ENCODE measurements at regions not wholly inside any gene's neighbourhood (a gene's known extent, or its start where the extent isn't known, plus 50 kb on each side); places are given as distances from the start of the nearest gene placed in this dataset.

- DNase-seq, result no peak
Observed at GRCh38 chr5:125346316-125346715, 599.9 kb upstream of the ZNF608 start.

GRCh38 chr5:125348221-125348692, 601.8 kb upstream of the ZNF608 start:
- no peak for DNase-seq

GRCh38 chr5:125348936-125349831, 602.7 kb upstream of the ZNF608 start:
- DNase-seq, result no peak

- DNase-seq, result no peak
Observed at GRCh38 chr5:125357660-125358059, 611.2 kb upstream of the ZNF608 start.

GRCh38 chr5:125365747-125366146, 619.3 kb upstream of the ZNF608 start:
- DNase-seq, result no peak

- DNase-seq, result no peak
Observed at GRCh38 chr5:125367702-125368101, 621.3 kb upstream of the ZNF608 start.

DNA sequence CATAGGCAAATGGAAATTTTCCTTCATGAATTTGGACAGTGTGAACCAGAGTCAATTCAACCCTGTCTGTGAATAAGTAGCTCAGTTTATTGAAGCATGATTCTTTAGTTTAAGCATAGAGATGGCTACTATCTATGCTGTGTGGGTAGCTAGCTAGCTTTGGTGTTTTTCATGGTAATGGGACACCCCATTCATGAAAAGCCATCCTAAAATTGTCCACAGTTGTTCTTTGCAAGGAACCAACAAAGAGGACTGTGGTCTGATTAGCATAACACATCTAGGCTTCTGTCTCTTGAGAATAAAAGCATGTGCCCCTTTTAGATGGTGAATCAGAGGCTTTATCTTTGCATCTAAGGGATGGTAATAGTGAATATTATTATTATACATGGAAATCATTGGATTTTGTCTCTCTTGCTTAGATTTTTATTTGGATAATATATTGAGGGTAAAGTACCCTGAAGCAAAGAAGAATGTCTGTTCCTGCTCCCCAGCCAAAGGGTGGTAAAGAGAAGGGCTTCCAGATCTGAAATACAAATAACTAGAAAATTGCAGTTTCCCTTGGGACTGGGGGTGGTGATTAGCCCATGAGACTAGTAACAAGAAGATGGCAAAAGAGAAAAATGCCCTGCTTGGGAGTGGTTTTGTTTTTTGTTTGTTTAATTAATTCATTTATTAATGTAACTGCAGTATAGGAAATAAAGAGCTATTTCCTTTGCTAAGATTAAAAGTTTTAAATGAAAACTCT, 624.2 kb upstream of the ZNF608 start:
- DNase-seq, result no peak

- DNase-seq, result no peak
Observed at GRCh38 chr5:125372694-125373631, 626.5 kb upstream of the ZNF608 start.

- no peak for DNase-seq
Observed at GRCh38 chr5:125375143-125375542, 628.7 kb upstream of the ZNF608 start.

DNA sequence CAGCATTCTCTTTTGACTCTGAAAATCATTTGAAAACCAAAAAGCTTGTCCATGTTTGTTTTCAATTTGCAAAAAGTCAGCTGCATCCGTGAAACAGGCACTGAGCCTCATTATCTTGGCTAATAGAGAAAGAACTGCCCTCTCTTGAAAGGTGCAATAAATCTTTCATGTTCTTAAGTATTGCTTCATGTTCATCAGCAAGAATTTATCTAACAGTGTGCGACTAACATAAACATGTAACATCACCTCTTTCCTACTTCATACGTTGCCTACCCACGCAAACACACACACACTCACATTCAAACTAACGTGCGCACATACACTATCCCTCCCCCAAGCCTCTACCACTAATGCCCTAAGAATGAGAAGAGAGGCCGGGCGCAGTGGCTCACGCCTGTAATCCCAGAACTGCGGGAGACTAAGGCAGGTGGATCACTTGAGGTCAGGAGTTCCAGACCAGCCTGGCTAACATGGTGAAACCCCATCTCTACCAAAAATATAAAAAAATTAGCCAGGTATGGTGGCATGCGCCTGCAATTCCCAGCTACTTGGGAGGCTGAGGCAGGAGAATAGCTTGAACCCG, 629.7 kb upstream of the ZNF608 start:
- DNase-seq, result no peak

DNA sequence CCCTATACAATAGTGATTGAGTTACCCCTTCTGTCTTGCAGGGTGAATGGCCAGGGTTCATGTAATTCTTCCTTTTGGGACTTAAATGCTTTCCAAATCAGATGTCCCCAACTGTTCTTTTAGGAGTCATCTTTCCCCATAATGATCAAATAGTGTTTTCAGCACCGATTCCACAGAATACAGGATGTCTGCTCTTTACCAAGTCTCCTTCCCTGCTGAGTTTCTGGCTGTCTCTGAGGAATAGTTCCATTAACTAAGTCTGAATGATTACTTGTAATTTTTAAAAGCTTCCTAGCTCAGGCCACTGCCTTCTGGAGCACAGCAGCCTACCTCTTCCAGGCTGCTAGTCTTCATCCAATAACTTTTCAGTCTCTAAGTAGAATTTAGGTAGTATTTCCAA, 630.7 kb upstream of the ZNF608 start:
- no peak for DNase-seq

GRCh38 chr5:125381290-125381689, 634.9 kb upstream of the ZNF608 start:
- no peak for DNase-seq

DNA sequence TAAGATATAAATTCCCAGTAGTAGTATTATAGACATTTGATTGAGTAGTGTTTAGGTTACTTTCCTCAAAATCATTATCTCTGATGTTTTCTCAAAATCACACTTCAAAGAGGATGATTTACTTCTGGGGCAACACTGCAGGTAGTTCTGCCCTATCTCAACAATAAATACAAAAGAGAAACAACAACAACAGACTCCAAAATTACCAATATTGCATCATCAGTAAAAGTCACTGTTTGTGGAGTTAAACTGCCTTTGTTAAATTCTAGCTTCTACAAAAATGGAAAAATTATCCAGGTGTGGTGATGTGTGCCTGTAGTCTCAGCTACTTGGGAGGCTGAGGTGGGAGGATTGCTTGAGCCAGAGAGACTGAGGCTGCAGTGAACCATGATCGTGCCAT, 637.6 kb upstream of the ZNF608 start:
- DNase-seq, result no peak

GRCh38 chr5:125390326-125390725, 643.9 kb upstream of the ZNF608 start:
- DNase-seq, result no peak

- DNase-seq, result no peak
Observed at GRCh38 chr5:125393221-125393815, 646.9 kb upstream of the ZNF608 start.

DNA sequence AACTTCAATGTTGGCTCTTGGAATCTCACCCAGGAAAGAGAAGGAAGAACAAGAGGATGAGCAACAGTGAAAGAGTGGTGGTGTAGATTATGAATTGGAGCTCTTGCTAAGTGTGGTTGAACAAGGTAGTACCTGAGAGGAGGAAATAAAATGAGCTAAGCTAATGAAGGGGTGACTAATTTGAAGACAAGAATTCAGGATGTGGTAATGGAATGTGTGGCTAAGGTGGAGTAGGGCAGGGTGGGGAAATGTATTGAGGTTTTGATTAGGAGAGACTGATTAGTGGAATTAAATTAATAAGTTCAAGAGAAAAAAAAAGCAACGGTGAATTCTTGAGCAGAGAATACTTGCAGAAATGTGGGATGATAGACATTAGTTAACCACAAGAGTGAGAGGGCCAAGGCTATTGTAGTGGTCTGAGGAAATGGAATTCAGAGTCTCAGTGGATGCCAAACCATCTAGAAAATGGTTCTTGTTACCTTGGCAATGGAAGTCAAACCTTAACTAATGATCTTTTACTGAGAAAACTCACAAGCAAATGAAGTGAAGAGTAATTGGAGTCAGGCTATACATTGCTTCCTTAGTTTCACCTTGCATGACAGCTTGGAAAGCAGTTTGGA, 648.3 kb upstream of the ZNF608 start:
- no peak for DNase-seq

GRCh38 chr5:125396462-125396861, 650.0 kb upstream of the ZNF608 start:
- DNase-seq, result no peak

DNA sequence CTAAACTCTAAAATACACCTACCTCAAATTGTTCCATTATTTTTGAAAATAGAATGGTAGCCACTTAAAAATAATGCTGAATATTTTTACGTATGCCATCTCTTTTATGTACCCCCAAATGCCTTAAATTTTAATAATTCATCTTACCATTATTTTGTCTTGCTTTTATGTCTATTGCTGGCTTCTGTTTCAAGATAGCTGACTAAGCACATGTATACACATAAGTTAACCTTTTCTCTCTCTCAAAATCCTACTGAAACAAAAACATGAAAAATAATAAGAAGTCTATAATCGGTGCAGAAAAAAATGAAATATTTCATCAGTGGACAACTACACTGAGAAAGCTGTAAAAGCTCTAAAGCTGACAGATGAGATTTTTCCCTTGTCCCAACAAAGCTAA, 652.0 kb upstream of the ZNF608 start:
- no peak for DNase-seq

- no peak for DNase-seq
Observed at GRCh38 chr5:125399885-125400284, 653.4 kb upstream of the ZNF608 start.

DNA sequence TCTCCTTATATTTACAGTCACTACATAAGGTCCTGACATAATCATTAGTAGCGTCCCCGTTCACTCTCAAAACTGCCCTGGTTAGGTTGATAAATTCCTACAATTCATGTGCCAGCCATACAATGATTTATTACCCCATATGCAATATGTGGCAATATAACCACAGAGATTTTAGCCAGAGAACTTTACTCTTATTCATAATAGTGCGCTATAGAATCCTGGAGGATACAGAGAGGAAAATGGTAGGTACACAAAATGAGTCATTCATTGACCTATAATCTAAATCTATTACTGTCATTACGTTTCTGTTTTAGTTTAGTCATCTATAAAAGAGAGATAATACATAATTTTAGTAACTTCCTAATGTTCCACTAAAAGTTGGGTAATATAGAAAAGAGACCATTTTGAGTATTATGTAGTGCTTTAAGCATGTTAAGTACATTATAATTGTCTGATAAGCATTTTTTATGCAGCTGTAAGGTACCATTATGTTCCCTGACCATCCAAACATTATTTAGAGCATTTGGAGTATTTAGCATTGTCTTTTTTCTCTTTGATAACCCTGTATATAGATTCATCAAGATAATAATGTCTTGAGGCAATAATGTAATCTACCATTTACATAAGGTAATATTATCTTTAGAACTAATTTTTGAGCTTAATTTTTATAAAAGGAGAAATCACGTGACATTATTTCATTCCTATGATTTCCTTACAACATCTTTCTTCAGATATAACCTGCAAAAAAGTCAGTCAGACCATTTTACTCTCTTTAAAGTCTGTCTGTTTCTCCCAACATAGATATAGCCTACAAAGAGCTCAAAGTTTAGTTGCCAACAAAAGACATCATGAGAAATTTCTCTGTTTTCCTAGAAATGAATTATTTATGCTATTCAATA, 655.5 kb upstream of the ZNF608 start:
- DNase-seq, result no peak

Measured in T-helper 2 cell (primary cell).